Heart right ventricle (tissue), 16 donors: ENCODE measurements at regions not wholly inside any gene's neighbourhood (a gene's known extent, or its start where the extent isn't known, plus 50 kb on each side); places are given as distances from the start of the nearest gene placed in this dataset.

ENCODE experiments used
- ATAC-seq, 8 donors: fragments of 200-7000 bp; cut with Tn5 transposase; one replicate each; pipeline ENCODE4 v1.9.1; 2020; ENCODE audit warnings: mild to moderate bottlenecking in 8 of 8, moderate library complexity in 8 of 8, moderate number of reproducible peaks in 1 of 8
- DNase-seq, 2 donors: peaks; one replicate each; pipeline ENCODE4 v3.0.0-alpha.2; 2020
- H3K27ac ChIP-seq, 10 donors: fragments of 200-600 bp; sonication (generic) in 2 of 10; one replicate each; pipeline versions ENCODE4 v1.5.0 to v1.8.0; 2020 to 2022; ENCODE audit warnings: mild to moderate bottlenecking in 3 of 10
- H3K27me3 ChIP-seq, 7 donors: fragments of 200-600 bp; one replicate each; pipeline ENCODE4 v1.8.0; 2021 to 2022; ENCODE audit warnings: mild to moderate bottlenecking in 2 of 7
- H3K36me3 ChIP-seq, 9 donors: fragments of 200-600 bp; sonication (generic) in 1 of 9; one replicate each; pipeline versions ENCODE4 v1.5.0 to v1.8.0; 2020 to 2022; ENCODE audit warnings: mild to moderate bottlenecking in 2 of 9
- H3K4me1 ChIP-seq, 9 donors: fragments of 200-600 bp; sonication (generic) in 1 of 9; one replicate each; pipeline versions ENCODE4 v1.5.0 to v1.8.0; 2020 to 2022; ENCODE audit warnings: mild to moderate bottlenecking in 4 of 9
- H3K4me3 ChIP-seq, 10 donors: fragments of 200-600 bp; sonication (generic) in 2 of 10; one replicate each; pipeline versions ENCODE4 v1.5.0 to v1.8.0; 2020 to 2022; ENCODE audit warnings: mild to moderate bottlenecking in 7 of 10, moderate library complexity in 2 of 10
- H3K9me3 ChIP-seq, 11 donors: fragments of 200-600 bp in 10 of 11; sonication (generic) in 2 of 11; one replicate each; pipeline versions ENCODE4 v1.5.0 to v1.8.0; 2013 to 2022; ENCODE audit warnings: mild to moderate bottlenecking in 2 of 11, control low read depth in 1 of 11, moderate library complexity in 1 of 11
- WGBS, 2 donors: extraction: QIAGEN DNeasy Blood & Tissue Kit; methylation state at CpG; one replicate each; pipeline ENCODE4 v1.1.7; 2013; ENCODE audit warnings: inconsistent platforms in 1 of 2; 5-methylcytosine and 5-hydroxymethylcytosine counted together
- intact Hi-C, 10 donors: fragments of 100-400 bp; cut with DNase I; formaldehyde crosslinking; loops; one replicate each; pipeline versions ENCODE4 v1.11.1 to v1.14.2; 2022
- TF ChIP-seq, protein P1 (sequence below), 9 donors: fragments of 200-600 bp; sonication (generic) in 2 of 9; IDR thresholded peaks; one replicate each; pipeline versions ENCODE4 v1.5.0 to v1.8.0; 2021 to 2022; ENCODE audit warnings: antibody characterized with exemption in 9 of 9, mild to moderate bottlenecking in 5 of 9, moderate library complexity in 1 of 9
- donor health status: Arrhythmogenic right ventricular cardiomyopathy.
- donor health status: ischemic (EF 13 %, LVEDD 7.1; RV severe dilation, severe dysfunction).
- donor health status: healthy with polysubstance abuse.
- donor health status: DM: no; HTN: yes; CAD: no.
- donor health status: DM: no; HTN: no; CAD: no.
- donor health status: ischemic (EF 25% LVEDD 6.9; RV normal size, moderate dysfunction).
- donor health status: ischemic (EF 25% LVEDD 5.7; RV mildly dilated, moderate dysfunction).
- donor health status: healthy.
- donor health status: DM: yes; HTN: yes; CAD: no.
- donor health status: Ischemic cardiomyopathy.
- donor health status: ischemic (EF 35%, LVEDD 5.7; RV mildly dilated, moderate dysfunction).
- donor health status: nonischemic (EF 11% LVEDD 7.7; RV severe dilation, severe dysfunction).
- donor health status: DM: yes; HTN: yes; CAD: no.
- donor health status: PGD.
- donor health status: ischemic (EF 29% LVEDD 5.4; RV normal size, mild dysfunction).
- donor health status: nonischemic (EF 23%, LVEDD 6.1; RV moderate dilation, normal function).

DNA sequence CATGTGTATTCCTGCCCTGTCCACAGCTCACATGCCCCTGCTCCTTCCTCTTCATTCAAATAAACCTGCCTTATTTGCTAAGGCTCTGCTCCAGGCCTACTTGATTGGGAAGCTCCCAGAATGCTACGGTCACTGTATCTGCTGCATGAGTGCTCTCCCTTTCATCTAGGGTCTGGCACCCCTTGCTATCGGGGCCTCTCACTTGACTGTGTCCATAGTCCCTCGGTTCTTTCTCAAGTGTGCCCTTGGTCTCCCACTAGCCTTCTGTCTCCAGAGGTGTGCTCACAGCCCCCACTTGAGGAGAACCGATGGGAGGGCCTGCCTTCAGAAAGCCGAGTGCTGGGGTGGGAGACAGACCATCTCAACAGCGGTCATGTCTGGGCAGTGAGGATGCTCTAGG is 57.4 kb upstream of the NMNAT3 start:
- TF ChIP-seq, protein P1, sequence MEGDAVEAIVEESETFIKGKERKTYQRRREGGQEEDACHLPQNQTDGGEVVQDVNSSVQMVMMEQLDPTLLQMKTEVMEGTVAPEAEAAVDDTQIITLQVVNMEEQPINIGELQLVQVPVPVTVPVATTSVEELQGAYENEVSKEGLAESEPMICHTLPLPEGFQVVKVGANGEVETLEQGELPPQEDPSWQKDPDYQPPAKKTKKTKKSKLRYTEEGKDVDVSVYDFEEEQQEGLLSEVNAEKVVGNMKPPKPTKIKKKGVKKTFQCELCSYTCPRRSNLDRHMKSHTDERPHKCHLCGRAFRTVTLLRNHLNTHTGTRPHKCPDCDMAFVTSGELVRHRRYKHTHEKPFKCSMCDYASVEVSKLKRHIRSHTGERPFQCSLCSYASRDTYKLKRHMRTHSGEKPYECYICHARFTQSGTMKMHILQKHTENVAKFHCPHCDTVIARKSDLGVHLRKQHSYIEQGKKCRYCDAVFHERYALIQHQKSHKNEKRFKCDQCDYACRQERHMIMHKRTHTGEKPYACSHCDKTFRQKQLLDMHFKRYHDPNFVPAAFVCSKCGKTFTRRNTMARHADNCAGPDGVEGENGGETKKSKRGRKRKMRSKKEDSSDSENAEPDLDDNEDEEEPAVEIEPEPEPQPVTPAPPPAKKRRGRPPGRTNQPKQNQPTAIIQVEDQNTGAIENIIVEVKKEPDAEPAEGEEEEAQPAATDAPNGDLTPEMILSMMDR (IDR thresholded peaks at IDR 0.05) = no peak
- Histone ChIP-seq H3K4me1 (no peaks in the 10 kb centered on the region), H3K4me3 (no peak overlapping the region), H3K9me3 (no peaks in the 10 kb centered on the region), H3K27me3 (no peaks in the 10 kb centered on the region), H3K27ac (no peak overlapping the region), H3K36me3 (no peaks in the 10 kb centered on the region)
- no peak for DNase-seq
- intact Hi-C loops = no loop called here
- ATAC-seq = no peak
- WGBS, 2 donors = 79 to 82% methylated on average over 6 of the region's 6 CpGs

DNA sequence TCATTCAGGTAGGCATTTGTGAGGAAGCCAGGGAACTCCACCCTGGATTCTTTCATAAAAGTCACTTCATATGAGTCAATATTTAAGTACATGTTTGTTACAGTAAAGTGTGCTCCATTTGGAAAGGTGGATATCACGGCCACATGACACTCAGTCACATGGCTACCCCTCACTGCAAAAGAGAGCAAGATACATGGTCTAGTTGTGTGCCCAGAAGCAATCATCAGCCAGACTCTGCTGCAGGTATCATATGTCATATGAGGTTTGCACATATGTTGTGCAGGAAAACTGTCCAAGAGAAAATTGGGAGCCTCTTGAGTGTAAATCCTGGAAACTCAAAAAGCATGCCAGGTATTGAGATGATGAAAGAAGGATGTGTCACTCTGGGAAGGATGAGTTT is 55.0 kb upstream of the NMNAT3 start:
- TF ChIP-seq, protein P1 (IDR thresholded peaks at IDR 0.05) = no peak
- no peak overlapping the region for H3K27ac ChIP-seq
- H3K27me3 ChIP-seq = no peaks in the 10 kb centered on the region
- H3K36me3 ChIP-seq = no peaks in the 10 kb centered on the region
- intact Hi-C loops = no loop called here
- ATAC-seq (no peak), DNase-seq (no peak)
- 69 to 82% methylated on average over 1 of the region's 1 CpG for WGBS, 2 donors
- no peak overlapping the region for H3K4me3 ChIP-seq
- no peaks in the 10 kb centered on the region for H3K4me1 ChIP-seq
- no peaks in the 10 kb centered on the region for H3K9me3 ChIP-seq

DNA sequence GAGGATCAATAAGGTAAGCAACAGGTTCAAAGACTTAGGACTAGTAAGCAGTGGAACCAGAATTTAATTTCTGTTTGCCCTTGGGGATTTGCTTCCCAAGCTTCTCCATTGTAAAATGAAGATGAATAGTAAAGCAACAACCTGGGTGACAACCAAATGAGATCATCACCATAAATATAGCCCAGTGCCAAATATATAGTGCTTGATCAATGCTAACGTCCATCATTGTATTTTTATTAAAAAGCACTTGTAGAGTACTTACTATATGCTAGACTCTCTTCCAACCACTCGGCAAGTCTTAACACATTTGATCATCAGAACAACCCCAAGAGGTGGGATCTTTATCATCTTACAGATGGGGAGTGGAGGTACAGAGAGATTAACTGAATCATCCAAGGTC is 51.5 kb upstream of the NMNAT3 start:
- 60 to 73% methylated on average over 2 of the region's 2 CpGs for WGBS, 2 donors
- Histone ChIP-seq H3K4me1 (no peaks in the 10 kb centered on the region), H3K36me3 (no peaks in the 10 kb centered on the region), H3K27ac (no peak overlapping the region), H3K27me3 (no peaks in the 10 kb centered on the region), H3K4me3 (no peak overlapping the region), H3K9me3 (no peaks in the 10 kb centered on the region)
- DNase-seq = no peak
- TF ChIP-seq, protein P1 (IDR thresholded peaks at IDR 0.05) = no peak
- no peak for ATAC-seq
- intact Hi-C loops = loop anchor here in 1 of 10 donors (10.0 kb wide), 1 partner anchor 196 kb away; no protein-coding TSS in a partner anchor

DNA sequence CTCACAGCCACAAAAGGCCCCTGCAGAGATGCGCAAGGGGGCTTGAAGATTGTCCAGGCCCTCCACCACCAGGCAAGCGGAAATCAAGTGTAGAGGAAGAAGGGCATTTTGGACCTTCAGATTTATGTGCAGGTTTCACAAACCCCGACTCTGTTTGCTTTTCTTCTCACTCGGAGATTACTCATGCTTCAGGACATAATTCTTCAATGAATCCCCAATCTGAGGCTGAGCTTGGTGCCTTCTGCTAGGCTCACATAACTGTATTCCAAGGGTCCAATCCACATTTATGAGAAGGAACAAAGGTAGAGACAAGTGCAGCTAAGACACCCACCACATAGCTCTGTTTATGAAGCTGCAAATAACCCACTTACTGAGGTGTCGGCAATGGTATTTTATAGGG is 50.6 kb upstream of the NMNAT3 start:
- 91 to 93% methylated on average over 5 of the region's 5 CpGs for WGBS, 2 donors
- DNase-seq = no peak
- TF ChIP-seq, protein P1 (IDR thresholded peaks at IDR 0.05) = no peak
- H3K4me3 ChIP-seq = no peak overlapping the region
- peaks cover 0 to under 1% (median 0%) of the 10 kb centered on the region in 7 donors for H3K27me3 ChIP-seq
- no peak for ATAC-seq
- H3K4me1 ChIP-seq = no peaks in the 10 kb centered on the region
- H3K9me3 ChIP-seq = no peaks in the 10 kb centered on the region
- H3K36me3 ChIP-seq = no peaks in the 10 kb centered on the region
- intact Hi-C loops = loop anchor here in 1 of 10 donors (10.0 kb wide), 1 partner anchor 196 kb away; no protein-coding TSS in a partner anchor
- no peak overlapping the region for H3K27ac ChIP-seq
